ENCODE measurements at regions not wholly inside any gene's neighbourhood (a gene's known extent, or its start where the extent isn't known, plus 50 kb on each side); places are given as distances from the start of the nearest gene placed in this dataset.

- TF ChIP-seq, protein P1, sequence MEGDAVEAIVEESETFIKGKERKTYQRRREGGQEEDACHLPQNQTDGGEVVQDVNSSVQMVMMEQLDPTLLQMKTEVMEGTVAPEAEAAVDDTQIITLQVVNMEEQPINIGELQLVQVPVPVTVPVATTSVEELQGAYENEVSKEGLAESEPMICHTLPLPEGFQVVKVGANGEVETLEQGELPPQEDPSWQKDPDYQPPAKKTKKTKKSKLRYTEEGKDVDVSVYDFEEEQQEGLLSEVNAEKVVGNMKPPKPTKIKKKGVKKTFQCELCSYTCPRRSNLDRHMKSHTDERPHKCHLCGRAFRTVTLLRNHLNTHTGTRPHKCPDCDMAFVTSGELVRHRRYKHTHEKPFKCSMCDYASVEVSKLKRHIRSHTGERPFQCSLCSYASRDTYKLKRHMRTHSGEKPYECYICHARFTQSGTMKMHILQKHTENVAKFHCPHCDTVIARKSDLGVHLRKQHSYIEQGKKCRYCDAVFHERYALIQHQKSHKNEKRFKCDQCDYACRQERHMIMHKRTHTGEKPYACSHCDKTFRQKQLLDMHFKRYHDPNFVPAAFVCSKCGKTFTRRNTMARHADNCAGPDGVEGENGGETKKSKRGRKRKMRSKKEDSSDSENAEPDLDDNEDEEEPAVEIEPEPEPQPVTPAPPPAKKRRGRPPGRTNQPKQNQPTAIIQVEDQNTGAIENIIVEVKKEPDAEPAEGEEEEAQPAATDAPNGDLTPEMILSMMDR (IDR thresholded peaks at IDR 0.05): no peak
- TF ChIP-seq POLR2A (IDR thresholded peaks at IDR 0.05): no peak
Observed at GRCh38 chrX:69080855-69081465, 84.3 kb downstream of the PJA1 start.

Measured in stomach (tissue), 4 donors.